ENCODE measurements at regions not wholly inside any gene's neighbourhood (a gene's known extent, or its start where the extent isn't known, plus 50 kb on each side); places are given as distances from the start of the nearest gene placed in this dataset.

DNA sequence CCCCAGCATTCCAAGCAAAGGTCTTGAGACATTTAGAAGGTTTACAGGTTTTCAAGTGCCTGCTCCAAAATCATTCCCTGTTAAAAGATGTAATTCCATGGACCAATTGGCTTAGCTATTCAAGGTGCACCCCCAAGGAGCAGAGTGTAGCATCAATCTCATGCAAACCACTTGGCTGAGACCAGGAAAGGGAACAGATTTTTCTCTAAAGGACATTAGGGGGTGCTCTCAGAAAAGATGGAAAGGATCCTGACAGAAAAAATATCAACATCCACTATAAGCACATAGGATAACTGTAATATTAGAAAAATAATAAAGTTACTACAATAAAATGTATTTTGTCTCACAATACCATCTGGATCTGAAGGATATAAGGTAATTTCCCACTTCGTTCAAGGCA is 328.0 kb upstream of the CDIN1 start:
- H3K9me3 Mint-ChIP-seq (ENCODE audit: unreplicated experiment) = no peaks in the 10 kb centered on the region
- TF ChIP-seq, protein P1, sequence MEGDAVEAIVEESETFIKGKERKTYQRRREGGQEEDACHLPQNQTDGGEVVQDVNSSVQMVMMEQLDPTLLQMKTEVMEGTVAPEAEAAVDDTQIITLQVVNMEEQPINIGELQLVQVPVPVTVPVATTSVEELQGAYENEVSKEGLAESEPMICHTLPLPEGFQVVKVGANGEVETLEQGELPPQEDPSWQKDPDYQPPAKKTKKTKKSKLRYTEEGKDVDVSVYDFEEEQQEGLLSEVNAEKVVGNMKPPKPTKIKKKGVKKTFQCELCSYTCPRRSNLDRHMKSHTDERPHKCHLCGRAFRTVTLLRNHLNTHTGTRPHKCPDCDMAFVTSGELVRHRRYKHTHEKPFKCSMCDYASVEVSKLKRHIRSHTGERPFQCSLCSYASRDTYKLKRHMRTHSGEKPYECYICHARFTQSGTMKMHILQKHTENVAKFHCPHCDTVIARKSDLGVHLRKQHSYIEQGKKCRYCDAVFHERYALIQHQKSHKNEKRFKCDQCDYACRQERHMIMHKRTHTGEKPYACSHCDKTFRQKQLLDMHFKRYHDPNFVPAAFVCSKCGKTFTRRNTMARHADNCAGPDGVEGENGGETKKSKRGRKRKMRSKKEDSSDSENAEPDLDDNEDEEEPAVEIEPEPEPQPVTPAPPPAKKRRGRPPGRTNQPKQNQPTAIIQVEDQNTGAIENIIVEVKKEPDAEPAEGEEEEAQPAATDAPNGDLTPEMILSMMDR (IDR thresholded peaks at IDR 0.05; ENCODE audit: unreplicated experiment) = no peak
- no peaks in the 10 kb centered on the region for H3K4me1 Mint-ChIP-seq (ENCODE audit: unreplicated experiment)
- no peak for DNase-seq (ENCODE audit: low spot score)
- H3K36me3 Mint-ChIP-seq (ENCODE audit: low read depth, unreplicated experiment) = no peaks in the 10 kb centered on the region
- no peaks in the 10 kb centered on the region for H3K27me3 Mint-ChIP-seq (ENCODE audit: unreplicated experiment)
- no peak overlapping the region for H3K4me3 Mint-ChIP-seq (ENCODE audit: unreplicated experiment)
- no peak overlapping the region for H3K27ac Mint-ChIP-seq (ENCODE audit: unreplicated experiment)

DNA sequence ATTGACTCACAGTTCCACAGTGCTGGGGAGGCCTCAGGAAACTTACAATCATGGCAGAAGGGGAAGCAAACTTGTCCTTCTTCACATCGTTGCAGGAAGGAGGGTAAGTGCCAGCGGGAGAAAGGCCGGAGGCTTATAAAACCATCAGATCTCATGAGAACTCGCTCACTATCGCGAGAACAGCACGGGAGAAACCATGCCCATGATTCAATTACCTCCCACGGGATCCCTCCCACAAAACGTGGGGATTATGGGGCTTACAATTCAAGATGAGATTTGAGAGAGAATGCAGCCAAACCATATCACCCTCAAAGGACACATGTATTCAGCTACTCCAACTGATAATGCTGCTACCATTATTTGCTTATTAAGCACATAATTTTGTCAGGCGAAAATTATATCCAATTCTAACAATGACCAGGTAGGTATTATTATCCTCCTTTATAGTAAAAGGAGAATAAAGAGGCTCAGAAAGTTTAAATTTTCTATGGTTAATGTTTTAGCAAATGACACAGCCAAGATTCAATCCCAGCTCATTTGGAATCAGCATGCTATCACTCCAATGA is 327.2 kb upstream of the CDIN1 start:
- DNase-seq (ENCODE audit: low spot score) = no peak
- H3K4me1 Mint-ChIP-seq (ENCODE audit: unreplicated experiment) = no peaks in the 10 kb centered on the region
- no peaks in the 10 kb centered on the region for H3K9me3 Mint-ChIP-seq (ENCODE audit: unreplicated experiment)
- H3K27me3 Mint-ChIP-seq (ENCODE audit: unreplicated experiment) = no peaks in the 10 kb centered on the region
- H3K36me3 Mint-ChIP-seq (ENCODE audit: low read depth, unreplicated experiment) = no peaks in the 10 kb centered on the region
- no peak overlapping the region for H3K27ac Mint-ChIP-seq (ENCODE audit: unreplicated experiment)
- TF ChIP-seq, protein P1 (IDR thresholded peaks at IDR 0.05; ENCODE audit: unreplicated experiment) = no peak
- H3K4me3 Mint-ChIP-seq (ENCODE audit: unreplicated experiment) = no peak overlapping the region

DNA sequence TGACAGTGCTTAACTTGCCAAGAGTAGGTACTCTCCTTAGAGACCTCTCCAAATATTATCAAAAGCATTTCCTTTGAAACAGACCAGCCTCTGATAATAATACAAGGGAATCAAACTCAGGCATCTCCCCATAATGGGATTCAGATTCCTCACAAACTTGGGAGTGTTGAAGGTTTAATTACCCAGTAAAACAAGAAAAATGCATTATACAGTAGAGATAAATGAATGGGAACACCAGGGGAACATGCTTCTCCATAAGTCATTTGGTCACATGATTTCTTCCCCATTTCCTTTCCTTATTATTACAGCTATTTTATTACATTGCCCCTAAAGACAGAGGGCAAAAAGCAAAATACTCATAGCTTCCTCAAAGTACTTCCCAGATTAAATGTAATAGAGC is 325.0 kb upstream of the CDIN1 start:
- Mint-ChIP-seq H3K36me3 (ENCODE audit: low read depth, unreplicated experiment) (no peaks in the 10 kb centered on the region), H3K9me3 (ENCODE audit: unreplicated experiment) (no peaks in the 10 kb centered on the region), H3K4me3 (ENCODE audit: unreplicated experiment) (no peak overlapping the region), H3K4me1 (ENCODE audit: unreplicated experiment) (no peaks in the 10 kb centered on the region), H3K27ac (ENCODE audit: unreplicated experiment) (no peak overlapping the region), H3K27me3 (ENCODE audit: unreplicated experiment) (no peaks in the 10 kb centered on the region)
- DNase-seq (ENCODE audit: low spot score) = no peak
- TF ChIP-seq, protein P1 (IDR thresholded peaks at IDR 0.05; ENCODE audit: unreplicated experiment) = no peak

DNA sequence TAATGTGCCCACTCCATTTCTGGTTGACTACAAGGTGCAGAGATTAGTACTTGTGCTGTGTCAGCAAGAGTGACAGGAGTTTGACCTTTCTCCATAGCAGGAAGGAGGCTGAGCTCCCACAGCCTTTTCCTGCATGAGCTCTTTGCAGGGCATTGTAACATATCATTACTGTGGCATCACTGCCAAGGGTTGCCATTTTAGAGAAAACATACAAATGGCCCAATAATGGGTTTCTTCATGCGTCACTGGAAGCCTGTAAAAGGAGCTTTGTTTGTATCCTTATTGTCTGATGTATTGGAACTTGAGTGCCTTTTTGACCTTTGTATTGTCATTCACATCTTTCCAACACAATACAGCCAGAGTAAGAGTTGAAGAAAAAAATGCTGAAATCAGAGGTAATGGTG is 323.0 kb upstream of the CDIN1 start:
- Mint-ChIP-seq H3K4me1 (ENCODE audit: unreplicated experiment) (no peaks in the 10 kb centered on the region), H3K27me3 (ENCODE audit: unreplicated experiment) (no peaks in the 10 kb centered on the region), H3K4me3 (ENCODE audit: unreplicated experiment) (no peak overlapping the region), H3K27ac (ENCODE audit: unreplicated experiment) (no peak overlapping the region), H3K9me3 (ENCODE audit: unreplicated experiment) (no peaks in the 10 kb centered on the region), H3K36me3 (ENCODE audit: low read depth, unreplicated experiment) (no peaks in the 10 kb centered on the region)
- no peak for DNase-seq (ENCODE audit: low spot score)
- TF ChIP-seq, protein P1 (IDR thresholded peaks at IDR 0.05; ENCODE audit: unreplicated experiment) = no peak

DNA sequence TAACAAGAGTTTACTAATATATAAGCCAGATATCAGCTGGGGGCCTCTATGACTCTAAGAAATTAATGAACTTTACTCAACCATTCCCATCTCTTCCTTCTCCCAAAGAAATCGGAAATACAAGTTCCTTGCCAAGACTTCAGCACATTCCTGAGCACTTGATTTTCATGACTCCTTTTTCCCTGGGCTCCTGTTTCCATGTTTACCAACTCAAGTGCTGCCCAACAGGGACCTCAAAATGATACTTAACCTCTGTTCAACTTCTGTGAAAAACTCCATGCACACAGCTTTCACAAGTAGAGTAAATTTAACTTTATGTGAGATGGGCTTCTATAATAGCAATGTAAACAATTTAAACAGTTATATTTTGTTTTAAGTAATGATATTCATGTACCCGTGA is 315.8 kb upstream of the CDIN1 start:
- H3K4me3 Mint-ChIP-seq (ENCODE audit: unreplicated experiment) = no peak overlapping the region
- TF ChIP-seq, protein P1 (IDR thresholded peaks at IDR 0.05; ENCODE audit: unreplicated experiment) = no peak

More for the DNA sequence above, 315.8 kb upstream of the CDIN1 start:
- Mint-ChIP-seq H3K9me3 (ENCODE audit: unreplicated experiment) (no peaks in the 10 kb centered on the region), H3K4me1 (ENCODE audit: unreplicated experiment) (no peaks in the 10 kb centered on the region), H3K36me3 (ENCODE audit: low read depth, unreplicated experiment) (no peaks in the 10 kb centered on the region), H3K27ac (ENCODE audit: unreplicated experiment) (no peak overlapping the region), H3K27me3 (ENCODE audit: unreplicated experiment) (no peaks in the 10 kb centered on the region)
- DNase-seq (ENCODE audit: low spot score) = no peak
